C4-2B (cell line): ENCODE measurements at regions not wholly inside any gene's neighbourhood (a gene's known extent, or its start where the extent isn't known, plus 50 kb on each side); places are given as distances from the start of the nearest gene placed in this dataset.

Experiments
- H3K27ac ChIP-seq: fragments of 450-650 bp; 2 replicates; pipeline ENCODE4 v1.5.1; 2017
- CTCF ChIP-seq: fragments of 450-650 bp; conservative IDR thresholded peaks from 2 replicates; pipeline ENCODE4 v1.5.1; 2017; ENCODE audit warnings: mild to moderate bottlenecking
- ZFX ChIP-seq: fragments of 450-650 bp; IDR thresholded peaks from 2 replicates; pipeline ENCODE4 v1.6.1; 2017

GRCh38 chr11:91730057-91730456, 494.6 kb upstream of the FAT3 start:
- TF ChIP-seq CTCF (no peak), ZFX (no peak)
- H3K27ac ChIP-seq: no peak overlapping the region

GRCh38 chr11:91717169-91717568, 507.4 kb upstream of the FAT3 start:
- no peak for TF ChIP-seq CTCF
- no peak for TF ChIP-seq ZFX
- H3K27ac ChIP-seq: no peak overlapping the region

- no peak overlapping the region for H3K27ac ChIP-seq
- TF ChIP-seq ZFX: no peak
- TF ChIP-seq CTCF: no peak
These were observed 516.8 kb upstream of the FAT3 start for GRCh38 chr11:91707652-91708482.

- TF ChIP-seq ZFX (no peak), CTCF (no peak)
These were observed 521.6 kb upstream of the FAT3 start for GRCh38 chr11:91703042-91703441.

GRCh38 chr11:91700854-91701253, 523.8 kb upstream of the FAT3 start:
- TF ChIP-seq ZFX: no peak
- TF ChIP-seq CTCF: no peak
- no peak overlapping the region for H3K27ac ChIP-seq

More at GRCh38 chr11:91703042-91703441, 521.6 kb upstream of the FAT3 start:
- H3K27ac ChIP-seq: no peak overlapping the region

GRCh38 chr11:91698845-91699244, 525.8 kb upstream of the FAT3 start:
- TF ChIP-seq ZFX: no peak
- no peak for TF ChIP-seq CTCF
- H3K27ac ChIP-seq: no peak overlapping the region

- TF ChIP-seq ZFX: no peak
- no peak for TF ChIP-seq CTCF
These were observed 530.3 kb upstream of the FAT3 start for GRCh38 chr11:91694331-91694730.

More at GRCh38 chr11:91694331-91694730, 530.3 kb upstream of the FAT3 start:
- H3K27ac ChIP-seq: no peak overlapping the region
